Keratinocyte (primary cell): ENCODE measurements at regions not wholly inside any gene's neighbourhood (a gene's known extent, or its start where the extent isn't known, plus 50 kb on each side); places are given as distances from the start of the nearest gene placed in this dataset.

Experiments
- DNase-seq: peaks from one replicate; pipeline ENCODE4 v3.0.0-alpha.2; 2011; ENCODE audit warnings: low read depth, missing footprints, low spot score
- FAIRE-seq: peaks from 2 replicates; lab custom pipeline; 2011; peaks lifted over from hg19 to GRCh38; lab: Jason Lieb, UNC
- H2AFZ ChIP-seq: 2 replicates; pipeline ENCODE4 v1.6.0; 2012; ENCODE audit warnings: low read length, control low read depth, inconsistent platforms; ENCODE audit not compliant: control insufficient read depth
- H3K27ac ChIP-seq: 2 replicates; pipeline ENCODE4 v1.5.1; 2011; ENCODE audit warnings: low read length; ENCODE audit not compliant: control insufficient read depth, insufficient read depth
- H3K27me3 ChIP-seq: 3 replicates; pipeline ENCODE4 v1.6.0; 2011; ENCODE audit warnings: low read length; ENCODE audit not compliant: control insufficient read depth, insufficient read depth; ENCODE audit errors: extremely low read depth
- H3K36me3 ChIP-seq, 2 experiments: 2 replicates in 1 of 2; 3 replicates in 1 of 2; pipeline ENCODE4 v1.5.1; 2011; ENCODE audit warnings: low read length in 2 of 2, mild to moderate bottlenecking in 1 of 2; ENCODE audit not compliant: control insufficient read depth in 2 of 2, insufficient read depth in 2 of 2; ENCODE audit errors: extremely low read depth in 1 of 2
- H3K4me1 ChIP-seq: 3 replicates; pipeline ENCODE4 v1.5.1; 2011; ENCODE audit warnings: low read length; ENCODE audit not compliant: control insufficient read depth, insufficient read depth; ENCODE audit errors: extremely low read depth
- H3K4me2 ChIP-seq: 3 replicates; pipeline ENCODE4 v1.6.0; 2011; ENCODE audit warnings: low read depth, low read length; ENCODE audit not compliant: control insufficient read depth, insufficient read depth; ENCODE audit errors: extremely low read depth
- H3K4me3 ChIP-seq, 3 experiments: fragments of 200-600 bp in 1 of 3; sonication (generic) in 1 of 3; 2 replicates in 2 of 3; 3 replicates in 1 of 3; pipeline ENCODE4 v1.5.1; 2011 to 2016; ENCODE audit warnings: low read length in 3 of 3, mild to moderate bottlenecking in 3 of 3, control low read depth in 2 of 3, inconsistent platforms in 1 of 3, low read depth in 1 of 3, mixed read lengths in 1 of 3, mixed run types in 1 of 3, moderate library complexity in 1 of 3; ENCODE audit not compliant: control insufficient read depth in 2 of 3, insufficient read depth in 2 of 3; ENCODE audit errors: extremely low read depth in 1 of 3
- H3K79me2 ChIP-seq: 2 replicates; pipeline ENCODE4 v1.6.0; 2012; ENCODE audit warnings: low read length; ENCODE audit not compliant: control insufficient read depth, insufficient read depth
- H3K9ac ChIP-seq: 3 replicates; pipeline ENCODE4 v1.6.0; 2011; ENCODE audit warnings: low read length; ENCODE audit not compliant: control insufficient read depth, insufficient read depth; ENCODE audit errors: extremely low read depth
- H3K9me1 ChIP-seq: 3 replicates; pipeline ENCODE4 v1.6.0; 2011; ENCODE audit warnings: low read length; ENCODE audit not compliant: control insufficient read depth, insufficient read depth; ENCODE audit errors: extremely low read depth
- H3K9me3 ChIP-seq: 2 replicates; pipeline ENCODE4 v1.5.1; 2012; ENCODE audit warnings: low read depth, low read length; ENCODE audit not compliant: control insufficient read depth
- H4K20me1 ChIP-seq: 3 replicates; pipeline ENCODE4 v1.6.0; 2011; ENCODE audit warnings: low read length; ENCODE audit not compliant: control insufficient read depth, insufficient read depth; ENCODE audit errors: extremely low read depth
- CTCF ChIP-seq, 3 experiments: IDR thresholded peaks in 1 of 3; conservative IDR thresholded peaks in 1 of 3; optimal IDR thresholded peaks in 1 of 3; 2 replicates in 2 of 3; 3 replicates in 1 of 3; pipeline versions ENCODE3 to v1.5.1; 2011; ENCODE audit warnings: low read length in 3 of 3, mild to moderate bottlenecking in 3 of 3, moderate library complexity in 2 of 3, control low read depth in 1 of 3, inconsistent platforms in 1 of 3; ENCODE audit not compliant: insufficient read depth in 2 of 3; ENCODE audit errors: extremely low read depth in 1 of 3
- EZH2 ChIP-seq: IDR thresholded peaks from one replicate; pipeline ENCODE4 v1.6.1; 2012; ENCODE audit warnings: inconsistent platforms, mild to moderate bottlenecking, low read length, moderate library complexity
- dilution Hi-C: fragments of 300-500 bp; cut with MboI; formaldehyde crosslinking; loops from one replicate; pipeline ENCODE4 v1.7.0; 2020; ENCODE audit warnings: low sequenced_read_pairs; ENCODE audit not compliant: extremely low pct_ligation_motif_present

- Histone ChIP-seq H3K9me3 (no peaks in the 10 kb centered on the region), H3K9ac (no peak overlapping the region), H4K20me1 (no peaks in the 10 kb centered on the region), H3K27me3 (no peaks in the 10 kb centered on the region), H3K36me3 (no peaks in the 10 kb centered on the region), H3K4me2 (no peak overlapping the region), H2AFZ (no peak overlapping the region), H3K4me1 (no peaks in the 10 kb centered on the region), H3K79me2 (no peaks in the 10 kb centered on the region), H3K27ac (no peak overlapping the region), H3K9me1 (no peaks in the 10 kb centered on the region), H3K4me3 (no peak overlapping the region)
- no peak for FAIRE-seq
- no peak for TF ChIP-seq CTCF (optimal IDR thresholded peaks at IDR 0.05 in 1 of 3, IDR thresholded peaks at IDR 0.05 in 1 of 3, conservative IDR thresholded peaks at IDR 0.05 in 1 of 3; ENCODE audit: extremely low read depth in 1 of 3, insufficient read depth in 2 of 3, low read length in 3 of 3)
- TF ChIP-seq EZH2 = no peak
- DNase-seq = no peak
- dilution Hi-C loops = no loop called here
Observed at GRCh38 chrX:26586570-26586969, 370.6 kb downstream of the MAGEB5 start.

GRCh38 chrX:26581091-26581490 lies 365.1 kb downstream of the MAGEB5 start:
- Histone ChIP-seq H3K9me1 (no peaks in the 10 kb centered on the region), H3K4me3 (no peak overlapping the region), H2AFZ (no peak overlapping the region), H3K4me2 (no peak overlapping the region), H3K36me3 (no peaks in the 10 kb centered on the region), H3K27me3 (no peaks in the 10 kb centered on the region), H3K79me2 (no peaks in the 10 kb centered on the region), H3K4me1 (no peaks in the 10 kb centered on the region), H3K27ac (no peak overlapping the region), H3K9me3 (no peaks in the 10 kb centered on the region), H3K9ac (no peak overlapping the region), H4K20me1 (no peaks in the 10 kb centered on the region)
- FAIRE-seq (no peak), DNase-seq (no peak)
- TF ChIP-seq EZH2 = no peak
- no peak for TF ChIP-seq CTCF (optimal IDR thresholded peaks at IDR 0.05 in 1 of 3, IDR thresholded peaks at IDR 0.05 in 1 of 3, conservative IDR thresholded peaks at IDR 0.05 in 1 of 3; ENCODE audit: extremely low read depth in 1 of 3, insufficient read depth in 2 of 3, low read length in 3 of 3)
- dilution Hi-C loops = no loop called here
